Psoas muscle (tissue), 7 donors: ENCODE measurements at regions not wholly inside any gene's neighbourhood (a gene's known extent, or its start where the extent isn't known, plus 50 kb on each side); places are given as distances from the start of the nearest gene placed in this dataset.

Source experiments
- ATAC-seq, 4 donors: fragments of 200-7000 bp; cut with Tn5 transposase; one replicate each; pipeline ENCODE4 v1.9.1; 2020; ENCODE audit warnings: moderate library complexity in 3 of 4, mild to moderate bottlenecking in 2 of 4
- DNase-seq, 2 donors: peaks; one replicate each; pipeline ENCODE4 v3.0.0-alpha.2; 2020
- H3K27ac ChIP-seq: fragments of 200-600 bp; one replicate; pipeline ENCODE4 v1.8.0; 2022
- H3K27me3 ChIP-seq, 3 donors: fragments of 200-600 bp in 1 of 3; one replicate each; pipeline versions ENCODE4 v1.6.1 to v1.8.0; 2013 to 2022; ENCODE audit warnings: low read length in 2 of 3, mild to moderate bottlenecking in 2 of 3, moderate library complexity in 1 of 3; ENCODE audit not compliant: insufficient read depth in 3 of 3
- H3K36me3 ChIP-seq, 2 donors: fragments of 200-600 bp in 1 of 2; one replicate each; pipeline versions ENCODE4 v1.6.1 to v1.8.0; 2013 to 2022; ENCODE audit warnings: low read depth in 1 of 2, mild to moderate bottlenecking in 1 of 2, moderate library complexity in 1 of 2; ENCODE audit not compliant: insufficient read depth in 1 of 2
- H3K4me1 ChIP-seq: fragments of 200-600 bp; one replicate; pipeline ENCODE4 v1.8.0; 2022
- H3K4me3 ChIP-seq: fragments of 200-600 bp; one replicate; pipeline ENCODE4 v1.8.0; 2022; ENCODE audit warnings: mild to moderate bottlenecking
- H3K9me3 ChIP-seq: fragments of 200-600 bp; one replicate; pipeline ENCODE4 v1.8.0; 2022
- WGBS, 3 donors: extraction: QIAGEN DNeasy Blood & Tissue Kit; methylation state at CpG; one replicate each; pipeline versions ENCODE4 v1.1.6 to v1.1.7; 2013; 5-methylcytosine and 5-hydroxymethylcytosine counted together
- intact Hi-C, 2 donors: fragments of 100-400 bp; cut with DNase I; formaldehyde crosslinking; loops; one replicate each; pipeline versions ENCODE4 v1.11.0 to v1.14.2; 2022
- TF ChIP-seq, protein P1 (sequence below): fragments of 200-600 bp; IDR thresholded peaks from one replicate; pipeline ENCODE4 v1.8.0; 2022; ENCODE audit warnings: antibody characterized with exemption
- donor health status: healthy with polysubstance abuse.
- donor health status: DM: no; HTN: no; CAD: no; lungs with moderate emphysema.
- donor health status: Bipolar disorder and iron deficiency.
- donor health status: healthy.
- donor health status: DM: yes; HTN: yes; CAD: no.
- donor health status: DM: no; HTN: no; CAD: no.
- donor health status: DM: yes; HTN: yes; CAD: no.

GRCh38 chrX:46278572-46278971 is 266.6 kb downstream of the ZNF674 start:
- H3K27ac ChIP-seq, result no peak overlapping the region
- H3K4me3 ChIP-seq, result no peak overlapping the region
- no peaks in the 10 kb centered on the region for H3K36me3 ChIP-seq
- intact Hi-C loops, result no loop called here
- 78 to 87% (median 86%) methylated on average over 1 to 2 of the region's 2 CpGs for WGBS, 3 donors
- ATAC-seq, result no peak
- no peaks in the 10 kb centered on the region for H3K4me1 ChIP-seq
- DNase-seq, result no peak
- no peaks in the 10 kb centered on the region for H3K9me3 ChIP-seq
- TF ChIP-seq, protein P1, sequence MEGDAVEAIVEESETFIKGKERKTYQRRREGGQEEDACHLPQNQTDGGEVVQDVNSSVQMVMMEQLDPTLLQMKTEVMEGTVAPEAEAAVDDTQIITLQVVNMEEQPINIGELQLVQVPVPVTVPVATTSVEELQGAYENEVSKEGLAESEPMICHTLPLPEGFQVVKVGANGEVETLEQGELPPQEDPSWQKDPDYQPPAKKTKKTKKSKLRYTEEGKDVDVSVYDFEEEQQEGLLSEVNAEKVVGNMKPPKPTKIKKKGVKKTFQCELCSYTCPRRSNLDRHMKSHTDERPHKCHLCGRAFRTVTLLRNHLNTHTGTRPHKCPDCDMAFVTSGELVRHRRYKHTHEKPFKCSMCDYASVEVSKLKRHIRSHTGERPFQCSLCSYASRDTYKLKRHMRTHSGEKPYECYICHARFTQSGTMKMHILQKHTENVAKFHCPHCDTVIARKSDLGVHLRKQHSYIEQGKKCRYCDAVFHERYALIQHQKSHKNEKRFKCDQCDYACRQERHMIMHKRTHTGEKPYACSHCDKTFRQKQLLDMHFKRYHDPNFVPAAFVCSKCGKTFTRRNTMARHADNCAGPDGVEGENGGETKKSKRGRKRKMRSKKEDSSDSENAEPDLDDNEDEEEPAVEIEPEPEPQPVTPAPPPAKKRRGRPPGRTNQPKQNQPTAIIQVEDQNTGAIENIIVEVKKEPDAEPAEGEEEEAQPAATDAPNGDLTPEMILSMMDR, result no peak
- H3K27me3 ChIP-seq, result no peaks in the 10 kb centered on the region

- Histone ChIP-seq H3K27ac (no peak overlapping the region), H3K4me3 (no peak overlapping the region), H3K36me3 (no peaks in the 10 kb centered on the region), H3K9me3 (no peaks in the 10 kb centered on the region), H3K27me3 (peaks cover 0 to 13% (median 0%) of the 10 kb centered on the region in 3 donors), H3K4me1 (no peaks in the 10 kb centered on the region)
- TF ChIP-seq, protein P1, result no peak
- no peak for DNase-seq
- ATAC-seq, result no peak
- WGBS, 3 donors, result 22 to 38% (median 25%) methylated on average over 1 of the region's 1 CpG
- intact Hi-C loops, result no loop called here
Observed at GRCh38 chrX:46268412-46268811, 276.8 kb downstream of the ZNF674 start.

DNA sequence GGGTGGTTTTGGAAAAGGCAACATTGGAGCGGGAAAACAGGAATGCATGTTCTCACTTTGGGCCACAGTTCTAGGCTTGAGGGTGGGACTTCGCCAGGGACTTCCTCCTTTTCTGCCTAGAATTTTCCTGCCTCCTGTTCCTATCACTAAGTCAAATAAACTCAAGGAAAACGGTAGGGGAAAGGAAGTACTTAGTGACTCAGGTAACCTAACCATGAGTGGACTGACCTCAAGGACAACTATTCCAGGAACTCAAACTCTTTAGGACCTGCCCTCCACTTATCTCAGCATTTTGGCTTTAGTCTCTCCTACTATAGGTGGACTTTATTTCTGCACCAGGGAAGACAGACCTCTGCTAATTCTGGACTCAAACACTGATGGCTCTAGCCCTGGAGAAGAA is 281.7 kb downstream of the ZNF674 start:
- WGBS, 3 donors, result 72 to 78% (median 73%) methylated on average over 3 of the region's 3 CpGs
- no peak for ATAC-seq

GRCh38 chrX:46262304-46262703 is 282.9 kb downstream of the ZNF674 start:
- no peak for DNase-seq
- 81 to 100% (median 88%) methylated on average over 1 to 3 of the region's 3 CpGs for WGBS, 3 donors
- ATAC-seq, result no peak
- no peaks in the 10 kb centered on the region for H3K4me1 ChIP-seq
- H3K27me3 ChIP-seq, result peaks cover 0 to 8% (median 0%) of the 10 kb centered on the region in 3 donors
- no peak overlapping the region for H3K27ac ChIP-seq
- H3K36me3 ChIP-seq, result no peaks in the 10 kb centered on the region
- intact Hi-C loops, result no loop called here
- H3K9me3 ChIP-seq, result no peaks in the 10 kb centered on the region
- no peak overlapping the region for H3K4me3 ChIP-seq
- TF ChIP-seq, protein P1, result no peak

More for the DNA sequence above, 281.7 kb downstream of the ZNF674 start:
- Histone ChIP-seq H3K9me3 (no peaks in the 10 kb centered on the region), H3K27ac (no peak overlapping the region), H3K36me3 (no peaks in the 10 kb centered on the region), H3K27me3 (peaks cover 0 to 8% (median 0%) of the 10 kb centered on the region in 3 donors), H3K4me1 (no peaks in the 10 kb centered on the region), H3K4me3 (no peak overlapping the region)
- DNase-seq, result no peak
- intact Hi-C loops, result no loop called here
- TF ChIP-seq, protein P1, result no peak

- H3K4me3 ChIP-seq, result no peak overlapping the region
- no peaks in the 10 kb centered on the region for H3K4me1 ChIP-seq
- H3K27me3 ChIP-seq, result peaks cover 0 to 11% (median 0%) of the 10 kb centered on the region in 3 donors
- DNase-seq, result no peak
- TF ChIP-seq, protein P1, result no peak
- H3K36me3 ChIP-seq, result no peaks in the 10 kb centered on the region
- no peaks in the 10 kb centered on the region for H3K9me3 ChIP-seq
- H3K27ac ChIP-seq, result no peak overlapping the region
- no peak for ATAC-seq
- WGBS, 3 donors, result 67 to 81% (median 76%) methylated on average over 1 of the region's 1 CpG
- intact Hi-C loops, result no loop called here
Observed at GRCh38 chrX:46260499-46260898, 284.7 kb downstream of the ZNF674 start.
